ENCODE measurements at regions not wholly inside any gene's neighbourhood (a gene's known extent, or its start where the extent isn't known, plus 50 kb on each side); places are given as distances from the start of the nearest gene placed in this dataset.
"Not testable (repeated sequence)": the region's sequence is repeated elsewhere in the genome, so short reads cannot be mapped to it uniquely, and the experiment has no call there.

GRCh38 chr15:20232457-20232856, 309.1 kb downstream of the GOLGA6L6 start:
- not testable (repeated sequence) for DNase-seq

- DNase-seq: not testable (repeated sequence)
These were observed 310.9 kb downstream of the GOLGA6L6 start for GRCh38 chr15:20230656-20231055.

GRCh38 chr15:20228791-20229190, 312.8 kb downstream of the GOLGA6L6 start:
- not testable (repeated sequence) for DNase-seq

- not testable (repeated sequence) for DNase-seq
These were observed 314.3 kb downstream of the GOLGA6L6 start for GRCh38 chr15:20227119-20227853.

- DNase-seq: not testable (repeated sequence)
These were observed 315.1 kb downstream of the GOLGA6L6 start for GRCh38 chr15:20226531-20226930.

GRCh38 chr15:20221063-20221462, 320.5 kb downstream of the GOLGA6L6 start:
- DNase-seq: not testable (repeated sequence)

- DNase-seq: not testable (repeated sequence)
These were observed 322.4 kb downstream of the GOLGA6L6 start for GRCh38 chr15:20219171-20219570.

GRCh38 chr15:20215700-20216099, 325.9 kb downstream of the GOLGA6L6 start:
- DNase-seq: not testable (repeated sequence)

GRCh38 chr15:20214101-20214500, 327.5 kb downstream of the GOLGA6L6 start:
- not testable (repeated sequence) for DNase-seq

GRCh38 chr15:20211508-20211907, 330.1 kb downstream of the GOLGA6L6 start:
- not testable (repeated sequence) for DNase-seq

- DNase-seq: not testable (repeated sequence)
These were observed 331.6 kb downstream of the GOLGA6L6 start for GRCh38 chr15:20209973-20210372.

GRCh38 chr15:20207607-20208006, 334.0 kb downstream of the GOLGA6L6 start:
- DNase-seq: not testable (repeated sequence)

- DNase-seq: not testable (repeated sequence)
These were observed 334.4 kb downstream of the GOLGA6L6 start for GRCh38 chr15:20207198-20207597.

GRCh38 chr15:20204177-20204866, 337.3 kb downstream of the GOLGA6L6 start:
- not testable (repeated sequence) for DNase-seq

- DNase-seq: not testable (repeated sequence)
These were observed 337.9 kb downstream of the GOLGA6L6 start for GRCh38 chr15:20203649-20204150.

GRCh38 chr15:20194591-20195198, 346.9 kb downstream of the GOLGA6L6 start:
- not testable (repeated sequence) for DNase-seq

- peak; percentile 44 for DNase-seq
These were observed 348.3 kb downstream of the GOLGA6L6 start for GRCh38 chr15:20192982-20193929.

- not testable (repeated sequence) for DNase-seq
These were observed 350.0 kb downstream of the GOLGA6L6 start for GRCh38 chr15:20191508-20192125.

GRCh38 chr15:20188611-20189010, 353.0 kb downstream of the GOLGA6L6 start:
- not testable (repeated sequence) for DNase-seq

GRCh38 chr15:20187370-20188355, 353.9 kb downstream of the GOLGA6L6 start:
- DNase-seq: not testable (repeated sequence)
